Pancreas (tissue), 10 donors: ENCODE measurements at regions not wholly inside any gene's neighbourhood (a gene's known extent, or its start where the extent isn't known, plus 50 kb on each side); places are given as distances from the start of the nearest gene placed in this dataset.
"Not testable (repeated sequence)": the region's sequence is repeated elsewhere in the genome, so short reads cannot be mapped to it uniquely, and the experiment has no call there.

Experiments used
- ATAC-seq, 4 donors: fragments of 200-7000 bp; cut with Tn5 transposase; one replicate each; pipeline versions ENCODE4 v1.8.0 to v1.9.1; 2020; ENCODE audit warnings: mild to moderate bottlenecking in 4 of 4, moderate library complexity in 4 of 4
- DNase-seq, 6 donors: peaks; one replicate each; pipeline ENCODE4 v3.0.0-alpha.2; 2020
- FAIRE-seq: peaks from 2 replicates; lab custom pipeline; 2012; peaks lifted over from hg19 to GRCh38; lab: Jason Lieb, UNC
- H3K27ac ChIP-seq, 4 donors: fragments of 200-600 bp; sonication (generic); 1 replicate in 3 of 4; 2 replicates in 1 of 4; pipeline versions ENCODE4 v1.5.0 to v1.8.0; 2020
- H3K27me3 ChIP-seq, 4 donors: fragments of 200-600 bp; one replicate each; pipeline ENCODE4 v1.8.0; 2021
- H3K36me3 ChIP-seq, 3 donors: fragments of 200-600 bp; sonication (generic) in 1 of 3; one replicate each; pipeline versions ENCODE4 v1.5.0 to v1.8.0; 2020 to 2021
- H3K4me1 ChIP-seq, 3 donors: fragments of 200-600 bp; one replicate each; pipeline ENCODE4 v1.8.0; 2021
- H3K4me3 ChIP-seq, 4 donors: fragments of 200-600 bp; sonication (generic) in 2 of 4; one replicate each; pipeline versions ENCODE4 v1.5.0 to v1.8.0; 2020 to 2021
- H3K9me3 ChIP-seq, 4 donors: fragments of 200-600 bp; one replicate each; pipeline ENCODE4 v1.8.0; 2021
- CTCF ChIP-seq, 4 donors: fragments of 200-600 bp; sonication (generic) in 3 of 4; IDR thresholded peaks; one replicate each; pipeline versions ENCODE4 v1.5.0 to v1.8.0; 2021; ENCODE audit warnings: antibody characterized with exemption in 4 of 4
- WGBS, 2 donors: extraction: QIAGEN DNeasy Blood & Tissue Kit; methylation state at CpG; one replicate each; pipeline ENCODE4 v1.1.7; 2013; 5-methylcytosine and 5-hydroxymethylcytosine counted together
- intact Hi-C, 3 donors: fragments of 100-400 bp; cut with DNase I; formaldehyde crosslinking; loops; one replicate each; pipeline versions ENCODE4 v1.11.1 to v1.14.2; 2022
- donor health status: healthy with polysubstance abuse.
- donor health status: DM: no; HTN: no; CAD: no; lungs with moderate emphysema.
- donor health status: DM: no; HTN: no; CAD: no.
- donor health status: control.
- donor health status: control.
- donor health status: Bipolar disorder and iron deficiency.
- donor health status: DM: yes; HTN: yes; CAD: no.
- donor health status: DM: no; HTN: no; CAD: no.
- donor health status: DM: no; HTN: no; CAD: no.
- donor health status: DM: yes; HTN: yes; CAD: no.

- H3K9me3 ChIP-seq: no peaks in the 10 kb centered on the region
- no peaks in the 10 kb centered on the region for H3K4me1 ChIP-seq
- intact Hi-C loops: no loop called here
- no peak for TF ChIP-seq CTCF (IDR thresholded peaks at IDR 0.05)
- ATAC-seq (no peak), FAIRE-seq (no peak), DNase-seq (no peak)
- H3K27me3 ChIP-seq: no peaks in the 10 kb centered on the region
- no peaks in the 10 kb centered on the region for H3K36me3 ChIP-seq
- no peak overlapping the region for H3K4me3 ChIP-seq
- H3K27ac ChIP-seq: no peak overlapping the region
- WGBS, 2 donors: 33 to 43% methylated on average over 2 of the region's 2 CpGs
Observed at GRCh38 chr3:193068365-193068764, 150.7 kb upstream of the MB21D2 start.

GRCh38 chr3:193069732-193070131, 152.1 kb upstream of the MB21D2 start:
- DNase-seq, H3K9me3 ChIP-seq, H3K27me3 ChIP-seq, intact Hi-C loops, H3K4me3 ChIP-seq, H3K27ac ChIP-seq, ATAC-seq, H3K36me3 ChIP-seq, FAIRE-seq, H3K4me1 ChIP-seq: not testable (repeated sequence)
- 59 to 71% methylated on average over 3 of the region's 3 CpGs for WGBS, 2 donors

- DNase-seq: no peak
- Histone ChIP-seq H3K27ac (no peak overlapping the region), H3K4me1 (peaks cover 0 to 14% (median 4%) of the 10 kb centered on the region in 3 donors), H3K4me3 (no peak overlapping the region), H3K36me3 (no peaks in the 10 kb centered on the region), H3K9me3 (no peaks in the 10 kb centered on the region), H3K27me3 (no peaks in the 10 kb centered on the region)
- WGBS, 2 donors: 21 to 32% methylated on average over 4 of the region's 4 CpGs
- no peak for ATAC-seq
- TF ChIP-seq CTCF (IDR thresholded peaks at IDR 0.05): no peak
- no peak for FAIRE-seq
- intact Hi-C loops: no loop called here
Observed at GRCh38 chr3:193078996-193079753, 161.5 kb upstream of the MB21D2 start.

GRCh38 chr3:193080821-193081365, 160.1 kb upstream of the PLAAT1 start:
- 77 to 91% methylated on average over 3 of the region's 3 CpGs for WGBS, 2 donors
- intact Hi-C loops: no loop called here
- H3K4me3 ChIP-seq: no peak overlapping the region

GRCh38 chr3:193085655-193086054, 155.4 kb upstream of the PLAAT1 start:
- no peaks in the 10 kb centered on the region for H3K4me1 ChIP-seq
- no peak overlapping the region for H3K27ac ChIP-seq
- H3K9me3 ChIP-seq: no peaks in the 10 kb centered on the region
- no peak for TF ChIP-seq CTCF (IDR thresholded peaks at IDR 0.05)
- WGBS, 2 donors: 57 to 58% methylated on average over 2 of the region's 2 CpGs
- no peaks in the 10 kb centered on the region for H3K36me3 ChIP-seq
- no peak for ATAC-seq
- no peak for DNase-seq
- H3K27me3 ChIP-seq: no peaks in the 10 kb centered on the region
- no peak for FAIRE-seq
- no peak overlapping the region for H3K4me3 ChIP-seq
- intact Hi-C loops: no loop called here

More at GRCh38 chr3:193080821-193081365, 160.1 kb upstream of the PLAAT1 start:
- no peak for ATAC-seq
- H3K4me1 ChIP-seq: peaks cover 0 to 14% (median 4%) of the 10 kb centered on the region in 3 donors
- H3K27ac ChIP-seq: no peak overlapping the region
- H3K27me3 ChIP-seq: no peaks in the 10 kb centered on the region
- H3K9me3 ChIP-seq: no peaks in the 10 kb centered on the region
- no peaks in the 10 kb centered on the region for H3K36me3 ChIP-seq
- FAIRE-seq: no peak
- no peak for TF ChIP-seq CTCF (IDR thresholded peaks at IDR 0.05)
- DNase-seq: no peak
